ENCODE measurements at regions not wholly inside any gene's neighbourhood (a gene's known extent, or its start where the extent isn't known, plus 50 kb on each side); places are given as distances from the start of the nearest gene placed in this dataset.

GRCh38 chr12:48263617-48264016 lies 60.5 kb upstream of the OR10AD1 start:
- TF ChIP-seq FOSB (CRISPR knock-in tag; IDR thresholded peaks at IDR 0.05): no peak
- no peak for TF ChIP-seq CHD2 (IDR thresholded peaks at IDR 0.05; ENCODE audit: low read length, partially characterized antibody)
- no peak for TF ChIP-seq BHLHE40 (IDR thresholded peaks at IDR 0.05; ENCODE audit: low read depth, low read length)
- no peak for TF ChIP-seq JUN (IDR thresholded peaks at IDR 0.05)
- TF ChIP-seq MAZ (IDR thresholded peaks at IDR 0.05; ENCODE audit: borderline replicate concordance, low read depth, low read length): no peak
- TF ChIP-seq, protein P1, sequence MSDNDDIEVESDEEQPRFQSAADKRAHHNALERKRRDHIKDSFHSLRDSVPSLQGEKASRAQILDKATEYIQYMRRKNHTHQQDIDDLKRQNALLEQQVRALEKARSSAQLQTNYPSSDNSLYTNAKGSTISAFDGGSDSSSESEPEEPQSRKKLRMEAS (IDR thresholded peaks at IDR 0.05): no peak
- TF ChIP-seq HEYL (CRISPR knock-in tag; IDR thresholded peaks at IDR 0.05): no peak
- TF ChIP-seq HMGXB4 (CRISPR knock-in tag; IDR thresholded peaks at IDR 0.05; ENCODE audit: borderline replicate concordance): no peak
- no peak for TF ChIP-seq SREBF2 (IDR thresholded peaks at IDR 0.05)
- no peak for TF ChIP-seq USF2 (IDR thresholded peaks at IDR 0.05)
- no peak for TF ChIP-seq GATA3 (IDR thresholded peaks at IDR 0.05; ENCODE audit: borderline replicate concordance)
- no peak for TF ChIP-seq MAFK (IDR thresholded peaks at IDR 0.05; ENCODE audit: partially characterized antibody)
- no peak for TF ChIP-seq CHD4 (IDR thresholded peaks at IDR 0.05; ENCODE audit: borderline replicate concordance)
- no peak for TF ChIP-seq KDM1A (IDR thresholded peaks at IDR 0.05; ENCODE audit: low read depth)
- TF ChIP-seq FOSL2 (IDR thresholded peaks at IDR 0.05): no peak
- no peak for TF ChIP-seq FOSL2 (CRISPR knock-in tag; IDR thresholded peaks at IDR 0.05)
- TF ChIP-seq E2F6 (IDR thresholded peaks at IDR 0.05; ENCODE audit: borderline replicate concordance, low read depth): no peak
- TF ChIP-seq, protein P2, sequence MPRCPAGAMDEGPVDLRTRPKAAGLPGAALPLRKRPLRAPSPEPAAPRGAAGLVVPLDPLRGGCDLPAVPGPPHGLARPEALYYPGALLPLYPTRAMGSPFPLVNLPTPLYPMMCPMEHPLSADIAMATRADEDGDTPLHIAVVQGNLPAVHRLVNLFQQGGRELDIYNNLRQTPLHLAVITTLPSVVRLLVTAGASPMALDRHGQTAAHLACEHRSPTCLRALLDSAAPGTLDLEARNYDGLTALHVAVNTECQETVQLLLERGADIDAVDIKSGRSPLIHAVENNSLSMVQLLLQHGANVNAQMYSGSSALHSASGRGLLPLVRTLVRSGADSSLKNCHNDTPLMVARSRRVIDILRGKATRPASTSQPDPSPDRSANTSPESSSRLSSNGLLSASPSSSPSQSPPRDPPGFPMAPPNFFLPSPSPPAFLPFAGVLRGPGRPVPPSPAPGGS (IDR thresholded peaks at IDR 0.05): no peak
- CTCF ChIA-PET: no interaction called here
- no peak for DNase-seq (ENCODE audit: low read depth in 1 of 2, low spot score in 1 of 2)
- no peak for FAIRE-seq
- H3K4me3 ChIP-seq: no peak overlapping the region
- POLR2A ChIA-PET: no interaction called here
- no peaks in the 10 kb centered on the region for H3K4me1 ChIP-seq
- no peak overlapping the region for H3K4me2 ChIP-seq
- no peak overlapping the region for H3K27ac ChIP-seq
- H3K9me3 ChIP-seq: no peaks in the 10 kb centered on the region; the same call in 2 of the 3 replicates
- ATAC-seq: no peak
- WGBS (ENCODE audit: missing lambda C conversion rate): 25% methylated on average over 1 of the region's 1 CpG

DNA sequence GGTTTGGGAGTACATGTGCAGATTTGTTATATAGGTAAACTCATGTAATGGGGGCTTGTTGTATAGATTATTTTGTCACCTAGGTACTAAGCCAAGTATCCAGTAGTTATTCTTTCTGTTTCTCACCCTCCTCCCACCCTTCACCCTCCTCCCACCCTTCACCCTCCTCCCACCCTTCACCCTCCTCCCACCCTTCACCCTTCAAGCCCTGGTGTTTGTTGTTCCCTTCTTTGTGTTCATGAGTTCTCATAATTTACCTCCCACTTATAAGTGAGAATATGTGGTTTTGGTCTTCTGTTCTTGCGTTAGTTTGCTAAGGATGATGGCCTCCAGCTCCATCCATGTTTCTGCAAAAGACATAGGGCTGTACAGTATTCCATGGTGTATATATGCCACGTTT lies 58.7 kb upstream of the OR10AD1 start:
- H3K27ac ChIP-seq: no peak overlapping the region
- no peaks in the 10 kb centered on the region for H3K4me1 ChIP-seq
- no peak for FAIRE-seq
- TF ChIP-seq MAZ (IDR thresholded peaks at IDR 0.05; ENCODE audit: borderline replicate concordance, low read depth, low read length) (no peak), HMGXB4 (CRISPR knock-in tag; IDR thresholded peaks at IDR 0.05; ENCODE audit: borderline replicate concordance) (no peak), RARB (CRISPR knock-in tag; IDR thresholded peaks at IDR 0.05) (no peak), POLR2A (IDR thresholded peaks at IDR 0.05; ENCODE audit: low read length) (no peak), ZSCAN20 (CRISPR knock-in tag; IDR thresholded peaks at IDR 0.05) (no peak), BHLHE40 (IDR thresholded peaks at IDR 0.05; ENCODE audit: low read depth, low read length) (no peak), HES2 (IDR thresholded peaks at IDR 0.05) (no peak), FOSB (CRISPR knock-in tag; IDR thresholded peaks at IDR 0.05) (no peak), ZFP36 (IDR thresholded peaks at IDR 0.05; ENCODE audit: borderline replicate concordance, partially characterized antibody) (no peak), RNF2 (IDR thresholded peaks at IDR 0.05; ENCODE audit: borderline replicate concordance, low read depth) (no peak), RFX5 (IDR thresholded peaks at IDR 0.05) (no peak), HEYL (CRISPR knock-in tag; IDR thresholded peaks at IDR 0.05) (no peak)
- TF ChIP-seq, protein P3, sequence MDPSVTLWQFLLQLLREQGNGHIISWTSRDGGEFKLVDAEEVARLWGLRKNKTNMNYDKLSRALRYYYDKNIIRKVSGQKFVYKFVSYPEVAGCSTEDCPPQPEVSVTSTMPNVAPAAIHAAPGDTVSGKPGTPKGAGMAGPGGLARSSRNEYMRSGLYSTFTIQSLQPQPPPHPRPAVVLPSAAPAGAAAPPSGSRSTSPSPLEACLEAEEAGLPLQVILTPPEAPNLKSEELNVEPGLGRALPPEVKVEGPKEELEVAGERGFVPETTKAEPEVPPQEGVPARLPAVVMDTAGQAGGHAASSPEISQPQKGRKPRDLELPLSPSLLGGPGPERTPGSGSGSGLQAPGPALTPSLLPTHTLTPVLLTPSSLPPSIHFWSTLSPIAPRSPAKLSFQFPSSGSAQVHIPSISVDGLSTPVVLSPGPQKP (IDR thresholded peaks at IDR 0.05; ENCODE audit: low read depth, low read length): no peak
- TF ChIP-seq, protein P1 (IDR thresholded peaks at IDR 0.05): no peak
- TF ChIP-seq, protein P2 (IDR thresholded peaks at IDR 0.05): no peak
- ChIA-PET POLR2A (no interaction called here), CTCF (no interaction called here)
- no peaks in the 10 kb centered on the region; the same call in 2 of the 3 replicates for H3K9me3 ChIP-seq
- ATAC-seq: no peak
- DNase-seq (ENCODE audit: low read depth in 1 of 2, low spot score in 1 of 2): no peak
- WGBS (ENCODE audit: missing lambda C conversion rate): 31% methylated on average over 2 of the region's 2 CpGs
- H3K4me2 ChIP-seq: no peak overlapping the region
- no peak overlapping the region for H3K4me3 ChIP-seq

Data from A549 (cell line).